Right lobe of liver (tissue), 6 donors: ENCODE measurements at regions not wholly inside any gene's neighbourhood (a gene's known extent, or its start where the extent isn't known, plus 50 kb on each side); places are given as distances from the start of the nearest gene placed in this dataset.
A peak's percentile ranks its signal among the peaks of the same experiment; 100 is the strongest.

ENCODE experiments used
- ATAC-seq, 4 donors: fragments of 200-7000 bp; cut with Tn5 transposase; one replicate each; pipeline ENCODE4 v1.9.1; 2020; ENCODE audit warnings: mild to moderate bottlenecking in 4 of 4, moderate library complexity in 4 of 4
- DNase-seq, 3 donors: peaks; one replicate each; pipeline ENCODE4 v3.0.0-alpha.2; 2020
- H3K27ac ChIP-seq, 3 donors: fragments of 200-600 bp; one replicate each; pipeline ENCODE4 v1.8.0; 2022
- H3K27me3 ChIP-seq, 2 donors: fragments of 200-600 bp; one replicate each; pipeline ENCODE4 v1.8.0; 2022
- H3K36me3 ChIP-seq, 4 donors: fragments of 200-600 bp; sonication (generic) in 1 of 4; one replicate each; pipeline versions ENCODE4 v1.5.1 to v1.8.0; 2017 to 2022; ENCODE audit warnings: control low read depth in 1 of 4
- H3K4me1 ChIP-seq, 4 donors: fragments of 200-600 bp; sonication (generic) in 1 of 4; one replicate each; pipeline versions ENCODE4 v1.5.1 to v1.8.0; 2017 to 2022; ENCODE audit warnings: control low read depth in 1 of 4
- H3K4me3 ChIP-seq, 3 donors: fragments of 200-600 bp; one replicate each; pipeline ENCODE4 v1.8.0; 2022
- H3K9me3 ChIP-seq, 4 donors: fragments of 200-600 bp; sonication (generic) in 1 of 4; one replicate each; pipeline versions ENCODE4 v1.5.1 to v1.8.0; 2017 to 2022; ENCODE audit warnings: control low read depth in 1 of 4
- POLR2A ChIP-seq: fragments of 450-650 bp; IDR thresholded peaks from one replicate; pipeline ENCODE4 v1.6.1; 2017; ENCODE audit warnings: antibody characterized with exemption, mild to moderate bottlenecking
- WGBS: methylation state at CpG from one replicate; pipeline ENCODE4 v1.1.6; 2018; ENCODE audit warnings: low coverage, low lambda C conversion rate; ENCODE audit not compliant: insufficient coverage; ENCODE audit errors: missing lambda C conversion rate; 5-methylcytosine and 5-hydroxymethylcytosine counted together
- intact Hi-C, 2 donors: fragments of 100-400 bp; cut with DNase I; formaldehyde crosslinking; loops; one replicate each; pipeline versions ENCODE4 v1.11.2 to v1.14.1; 2022
- TF ChIP-seq, protein P1 (sequence below), 4 donors: fragments of 200-600 bp in 3 of 4; fragments of 450-650 bp in 1 of 4; IDR thresholded peaks; one replicate each; pipeline versions ENCODE4 v1.5.1 to v1.8.0; 2016 to 2022; ENCODE audit warnings: antibody characterized with exemption in 4 of 4, mild to moderate bottlenecking in 2 of 4
- donor health status: DM: no; HTN: yes; CAD: no.
- donor health status: DM: no; HTN: no; CAD: no.
- donor health status: DM: no; HTN: no; CAD: no.
- donor health status: DM: no; HTN: yes; CAD: no.
- donor health status: DM: no; HTN: yes; CAD: no.

DNA sequence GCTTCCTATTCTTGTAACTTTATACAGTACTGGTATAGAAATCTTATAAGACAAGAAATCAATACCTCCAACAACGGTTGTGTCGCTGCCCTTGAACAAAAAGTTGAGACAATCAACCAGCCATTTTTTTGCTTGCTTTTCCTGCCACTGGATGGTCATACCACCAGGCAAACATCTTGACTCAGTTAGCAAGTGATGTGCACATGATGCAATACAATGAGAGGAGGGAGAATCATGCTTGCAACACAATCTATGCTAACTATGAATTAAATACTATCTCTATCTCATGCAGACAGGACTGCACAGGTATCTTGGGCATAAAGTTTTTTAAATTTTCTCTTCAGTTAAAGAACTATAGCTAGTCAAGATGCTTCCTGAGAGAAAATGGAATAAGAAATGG is 877.7 kb upstream of the CITED2 start:
- Histone ChIP-seq H3K4me1 (no peaks in the 10 kb centered on the region), H3K27me3 (no peaks in the 10 kb centered on the region), H3K9me3 (no peaks in the 10 kb centered on the region), H3K36me3 (no peaks in the 10 kb centered on the region), H3K27ac (no peak overlapping the region), H3K4me3 (no peak overlapping the region)
- intact Hi-C loops = no loop called here
- ATAC-seq (no peak), DNase-seq (no peak)
- WGBS = 50% methylated on average over 2 of the region's 2 CpGs
- TF ChIP-seq, protein P1, sequence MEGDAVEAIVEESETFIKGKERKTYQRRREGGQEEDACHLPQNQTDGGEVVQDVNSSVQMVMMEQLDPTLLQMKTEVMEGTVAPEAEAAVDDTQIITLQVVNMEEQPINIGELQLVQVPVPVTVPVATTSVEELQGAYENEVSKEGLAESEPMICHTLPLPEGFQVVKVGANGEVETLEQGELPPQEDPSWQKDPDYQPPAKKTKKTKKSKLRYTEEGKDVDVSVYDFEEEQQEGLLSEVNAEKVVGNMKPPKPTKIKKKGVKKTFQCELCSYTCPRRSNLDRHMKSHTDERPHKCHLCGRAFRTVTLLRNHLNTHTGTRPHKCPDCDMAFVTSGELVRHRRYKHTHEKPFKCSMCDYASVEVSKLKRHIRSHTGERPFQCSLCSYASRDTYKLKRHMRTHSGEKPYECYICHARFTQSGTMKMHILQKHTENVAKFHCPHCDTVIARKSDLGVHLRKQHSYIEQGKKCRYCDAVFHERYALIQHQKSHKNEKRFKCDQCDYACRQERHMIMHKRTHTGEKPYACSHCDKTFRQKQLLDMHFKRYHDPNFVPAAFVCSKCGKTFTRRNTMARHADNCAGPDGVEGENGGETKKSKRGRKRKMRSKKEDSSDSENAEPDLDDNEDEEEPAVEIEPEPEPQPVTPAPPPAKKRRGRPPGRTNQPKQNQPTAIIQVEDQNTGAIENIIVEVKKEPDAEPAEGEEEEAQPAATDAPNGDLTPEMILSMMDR (IDR thresholded peaks at IDR 0.05) = no peak
- no peak for TF ChIP-seq POLR2A

DNA sequence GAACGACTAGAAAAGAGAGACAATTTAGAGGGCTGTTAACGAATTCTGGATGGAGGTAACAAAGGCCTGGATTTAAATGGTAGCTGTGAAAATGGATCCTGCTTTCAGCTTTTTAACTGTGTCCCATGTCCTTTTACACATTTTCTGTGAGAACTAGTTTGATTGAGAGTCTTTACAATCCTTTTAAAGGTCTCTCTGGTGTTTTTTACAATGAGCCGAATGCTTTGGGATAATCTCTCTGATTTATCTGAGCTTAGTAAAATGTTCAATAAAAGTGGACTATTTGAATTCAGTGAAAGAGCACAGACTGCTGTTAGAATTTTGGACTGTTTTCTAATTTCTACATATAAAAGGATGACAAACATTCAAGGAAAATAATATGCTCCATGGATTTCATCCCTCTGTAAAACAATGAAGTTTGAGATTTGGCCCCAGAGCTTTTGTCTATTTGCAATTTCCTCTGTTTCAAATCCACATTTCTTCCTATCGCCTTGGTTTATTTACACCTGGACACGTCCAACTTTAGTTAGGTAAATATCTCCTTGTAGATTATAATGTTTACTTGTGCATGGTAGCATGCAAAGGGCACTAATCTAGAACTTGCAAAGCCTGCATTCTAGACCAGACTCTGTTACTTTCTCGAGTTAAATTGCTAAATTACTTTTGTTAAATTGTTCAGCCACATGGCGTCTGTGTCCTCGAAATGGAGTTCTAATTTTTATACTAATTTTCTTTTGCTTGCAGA is 871.0 kb upstream of the CITED2 start:
- TF ChIP-seq, protein P1 (IDR thresholded peaks at IDR 0.05) = no peak
- TF ChIP-seq POLR2A = no peak
- ATAC-seq (peak; percentile 31 to 67 (median 49)), DNase-seq (no peak)
- intact Hi-C loops = no loop called here
- no peaks in the 10 kb centered on the region for H3K36me3 ChIP-seq
- no peak overlapping the region for H3K4me3 ChIP-seq
- no peaks in the 10 kb centered on the region for H3K9me3 ChIP-seq
- WGBS = 59% methylated on average over 8 of the region's 8 CpGs
- peaks cover 0 to 8% (median 0%) of the 10 kb centered on the region in 4 donors for H3K4me1 ChIP-seq
- H3K27me3 ChIP-seq = no peaks in the 10 kb centered on the region
- no peak overlapping the region for H3K27ac ChIP-seq

DNA sequence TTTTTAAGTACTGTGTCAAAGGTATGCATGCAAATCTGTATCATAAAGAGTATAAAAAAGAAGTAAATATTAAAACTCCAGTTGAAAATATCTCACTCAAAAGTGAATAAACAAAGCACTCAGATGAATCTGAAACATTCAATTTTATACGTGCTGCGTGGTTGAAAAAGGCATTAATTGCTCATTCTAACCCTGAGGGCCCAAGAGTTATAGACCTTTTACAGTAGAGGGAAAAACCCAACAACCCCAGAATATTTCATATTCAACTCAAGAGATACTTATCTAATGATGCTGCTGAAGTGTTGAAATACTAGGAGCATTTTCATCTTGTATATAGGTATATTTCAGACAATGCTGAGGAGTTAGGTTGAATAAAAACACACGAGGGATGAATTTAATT is 862.8 kb upstream of the CITED2 start:
- TF ChIP-seq, protein P1 (IDR thresholded peaks at IDR 0.05) = no peak
- TF ChIP-seq POLR2A = no peak
- Histone ChIP-seq H3K9me3 (no peaks in the 10 kb centered on the region), H3K4me1 (no peaks in the 10 kb centered on the region), H3K27ac (no peak overlapping the region), H3K27me3 (no peaks in the 10 kb centered on the region), H3K36me3 (no peaks in the 10 kb centered on the region), H3K4me3 (no peak overlapping the region)
- WGBS = 67% methylated on average over 3 of the region's 3 CpGs
- intact Hi-C loops = no loop called here
- DNase-seq (no peak), ATAC-seq (no peak)

DNA sequence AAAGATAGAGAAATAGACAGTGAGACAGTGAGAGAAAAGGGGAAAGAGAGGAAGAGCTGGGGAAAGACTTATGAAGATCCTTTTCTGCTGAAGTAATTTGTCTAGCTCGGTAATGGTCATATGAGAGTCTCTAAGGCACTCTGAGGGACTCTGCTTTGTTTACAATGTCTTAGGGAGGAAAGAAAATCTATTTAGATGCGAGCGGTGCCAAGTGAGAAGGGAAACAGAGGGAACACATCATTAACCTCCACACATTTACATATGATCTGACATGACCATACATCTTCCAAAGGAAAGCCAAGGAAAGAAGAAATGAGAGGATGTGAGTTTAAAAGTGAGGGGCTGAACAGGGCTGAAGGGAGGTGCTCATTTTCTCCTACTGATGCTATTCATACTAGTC is 862.3 kb upstream of the CITED2 start:
- H3K36me3 ChIP-seq = no peaks in the 10 kb centered on the region
- no peak for DNase-seq
- 65% methylated on average over 3 of the region's 3 CpGs for WGBS
- no peak overlapping the region for H3K27ac ChIP-seq
- intact Hi-C loops = no loop called here
- no peaks in the 10 kb centered on the region for H3K4me1 ChIP-seq
- H3K9me3 ChIP-seq = no peaks in the 10 kb centered on the region
- no peak for ATAC-seq
- no peak overlapping the region for H3K4me3 ChIP-seq
- H3K27me3 ChIP-seq = no peaks in the 10 kb centered on the region
- TF ChIP-seq, protein P1 (IDR thresholded peaks at IDR 0.05) = no peak
- no peak for TF ChIP-seq POLR2A
